ENCODE measurements at regions not wholly inside any gene's neighbourhood (a gene's known extent, or its start where the extent isn't known, plus 50 kb on each side); places are given as distances from the start of the nearest gene placed in this dataset.

- intact Hi-C loops (cut with micrococcal nuclease; ENCODE audit: unreplicated experiment) = no loop called here
Observed at GRCh38 chr18:64712035-64712434, 563.1 kb upstream of the LINC00305 start.

More at GRCh38 chr18:64712035-64712434, 563.1 kb upstream of the LINC00305 start:
- H3K27me3 ChIP-seq (ENCODE audit: control insufficient read depth in 1 of 2, insufficient read depth in 2 of 2, low read length in 2 of 2) = no peaks in the 10 kb centered on the region
- 4% methylated on average over 1 of the region's 1 CpG for WGBS (ENCODE audit: low lambda C conversion rate)
- no peaks in the 10 kb centered on the region for H3K79me2 ChIP-seq (ENCODE audit: insufficient read depth, low read length)
- H3K4me3 ChIP-seq (replicated peaks in 1 of 3; ENCODE audit: insufficient read depth in 1 of 3, low read depth in 2 of 3, low read length in 3 of 3) = no peak overlapping the region
- no TSS peak for BruUV-seq (replicated peaks)
- in situ Hi-C loops (cut with HindIII; ENCODE audit: extremely low pct_ligation_motif_present, low pct_unique_long_range_greater_than_20kb) = no loop called here
- H3K36me3 ChIP-seq (replicated peaks in 1 of 2; ENCODE audit: control insufficient read depth in 1 of 2, insufficient read depth in 2 of 2, low read length in 2 of 2) = no peaks in the 10 kb centered on the region
- H3K27ac ChIP-seq (ENCODE audit: extremely low read length, insufficient read depth, low read length) = no peak overlapping the region
- H4K20me1 ChIP-seq (ENCODE audit: insufficient read depth, low read length) = no peaks in the 10 kb centered on the region
- no peaks in the 10 kb centered on the region for H3K9me3 ChIP-seq (ENCODE audit: low read length)
- no peaks in the 10 kb centered on the region for H3K4me1 ChIP-seq (ENCODE audit: insufficient read depth, low read length)
- FAIRE-seq (no peak), ATAC-seq (no peak), DNase-seq (ENCODE audit: low spot score) (no peak)
- TF ChIP-seq ZSCAN31 (CRISPR knock-in tag; IDR thresholded peaks at IDR 0.05; ENCODE audit: low read depth) = no peak
- no peak for TF ChIP-seq DBP (CRISPR knock-in tag; IDR thresholded peaks at IDR 0.05; ENCODE audit: not compliant biosample characterization)
- TF ChIP-seq DMAP1 (CRISPR knock-in tag; IDR thresholded peaks at IDR 0.05) = no peak
- no peak for TF ChIP-seq NAIF1 (CRISPR knock-in tag; IDR thresholded peaks at IDR 0.05; ENCODE audit: borderline replicate concordance)
- no peak for TF ChIP-seq ATF1 (CRISPR knock-in tag; IDR thresholded peaks at IDR 0.05)
- TF ChIP-seq JUN (CRISPR knock-in tag; IDR thresholded peaks at IDR 0.05) = no peak
- no peak for TF ChIP-seq ZXDC (CRISPR knock-in tag; IDR thresholded peaks at IDR 0.05)
- no peak for TF ChIP-seq ZBTB2 (CRISPR knock-in tag; IDR thresholded peaks at IDR 0.05; ENCODE audit: low read depth)
- no peak for TF ChIP-seq ZNF207 (IDR thresholded peaks at IDR 0.05; ENCODE audit: borderline replicate concordance)
- TF ChIP-seq ZNF33A (CRISPR knock-in tag; IDR thresholded peaks at IDR 0.05; ENCODE audit: borderline replicate concordance) = no peak
- TF ChIP-seq ZNF576 (CRISPR knock-in tag; IDR thresholded peaks at IDR 0.05) = no peak
- no peak for TF ChIP-seq PBX2 (CRISPR knock-in tag; IDR thresholded peaks at IDR 0.05)
- no peak for TF ChIP-seq XBP1 (CRISPR knock-in tag; IDR thresholded peaks at IDR 0.05)
- no peak overlapping the region for H3K4me2 ChIP-seq (ENCODE audit: low read depth, low read length)
- H2AFZ ChIP-seq (ENCODE audit: low read length) = no peak overlapping the region
- CTCF ChIA-PET (ENCODE audit: low intra/inter-chr PET ratio, low total read pairs) = no interaction called here
- POLR2A ChIA-PET = no interaction called here
- H3K9ac ChIP-seq (ENCODE audit: insufficient read depth, low read depth, low read length) = no peak overlapping the region
